Mesenchymal stem cell (in vitro differentiated cells and primary cell): ENCODE measurements at regions not wholly inside any gene's neighbourhood (a gene's known extent, or its start where the extent isn't known, plus 50 kb on each side); places are given as distances from the start of the nearest gene placed in this dataset.

Experiments
- DNase-seq: peaks from one replicate; pipeline ENCODE4 v3.0.0-alpha.2; 2013
- H2AFZ ChIP-seq: one replicate; pipeline ENCODE4 v1.6.1; 2013; ENCODE audit warnings: low read depth, mild to moderate bottlenecking, control low read depth, inconsistent platforms, low read length, moderate library complexity
- H2AK5ac ChIP-seq: 2 replicates; pipeline ENCODE4 v1.6.1; 2013; ENCODE audit warnings: low read length, moderate library complexity, mild to moderate bottlenecking, inconsistent platforms; ENCODE audit not compliant: severe bottlenecking
- H2BK120ac ChIP-seq: one replicate; pipeline ENCODE4 v1.6.1; 2013; ENCODE audit warnings: low read depth, mild to moderate bottlenecking, inconsistent platforms, low read length, moderate library complexity
- H2BK12ac ChIP-seq, 2 experiments: one replicate each; pipeline ENCODE4 v1.6.1; 2013; ENCODE audit warnings: inconsistent platforms in 2 of 2, low read length in 2 of 2, mild to moderate bottlenecking in 2 of 2, moderate library complexity in 2 of 2, control low read depth in 1 of 2
- H2BK15ac ChIP-seq: one replicate; pipeline ENCODE4 v1.6.1; 2013; ENCODE audit warnings: mild to moderate bottlenecking, low read depth, inconsistent platforms; ENCODE audit not compliant: poor library complexity, severe bottlenecking
- H2BK5ac ChIP-seq: 2 replicates; pipeline ENCODE4 v1.6.1; 2013; ENCODE audit warnings: low read depth, mild to moderate bottlenecking, low read length, control low read depth, inconsistent platforms; ENCODE audit not compliant: poor library complexity, severe bottlenecking
- H3K14ac ChIP-seq, 2 experiments: one replicate each; pipeline ENCODE4 v1.6.1; 2013; ENCODE audit warnings: inconsistent platforms in 2 of 2, low read length in 2 of 2, control low read depth in 1 of 2, mild to moderate bottlenecking in 1 of 2, moderate library complexity in 1 of 2
- H3K18ac ChIP-seq, 2 experiments: one replicate each; pipeline ENCODE4 v1.6.1; 2013; ENCODE audit warnings: inconsistent platforms in 2 of 2, low read length in 2 of 2, control low read depth in 1 of 2, low read depth in 1 of 2, mild to moderate bottlenecking in 1 of 2
- H3K23ac ChIP-seq, 2 experiments: one replicate each; pipeline ENCODE4 v1.6.1; 2013; ENCODE audit warnings: inconsistent platforms in 2 of 2, low read length in 2 of 2, mild to moderate bottlenecking in 2 of 2, moderate library complexity in 2 of 2, control low read depth in 1 of 2
- H3K27ac ChIP-seq: 2 replicates; pipeline ENCODE4 v1.5.1; 2013; ENCODE audit warnings: mild to moderate bottlenecking, moderate library complexity, low read length, control low read depth, inconsistent platforms; ENCODE audit not compliant: poor library complexity, severe bottlenecking
- H3K27me3 ChIP-seq, 2 experiments: 2 replicates each; pipeline versions ENCODE4 v1.6.1 to v1.7.0; 2013; ENCODE audit warnings: low read length in 2 of 2, mild to moderate bottlenecking in 2 of 2, moderate library complexity in 2 of 2, control low read depth in 1 of 2, inconsistent platforms in 1 of 2; ENCODE audit not compliant: control insufficient read depth in 1 of 2, insufficient read depth in 1 of 2
- H3K36me3 ChIP-seq, 2 experiments: 2 replicates each; pipeline versions ENCODE4 v1.6.1 to v1.7.0; 2013; ENCODE audit warnings: low read length in 2 of 2, control low read depth in 1 of 2, inconsistent platforms in 1 of 2, low read depth in 1 of 2, mild to moderate bottlenecking in 1 of 2; ENCODE audit not compliant: insufficient read depth in 2 of 2, control insufficient read depth in 1 of 2
- H3K4ac ChIP-seq, 2 experiments: one replicate each; pipeline ENCODE4 v1.6.1; 2013; ENCODE audit warnings: inconsistent platforms in 2 of 2, low read length in 2 of 2, mild to moderate bottlenecking in 2 of 2, moderate library complexity in 2 of 2, control low read depth in 1 of 2, low read depth in 1 of 2
- H3K4me1 ChIP-seq: 2 replicates; pipeline ENCODE4 v1.6.1; 2013; ENCODE audit warnings: low read depth, low read length, control low read depth; ENCODE audit not compliant: control insufficient read depth, insufficient read depth
- H3K4me2 ChIP-seq: 2 replicates; pipeline ENCODE4 v1.6.1; 2013; ENCODE audit warnings: low read length, mild to moderate bottlenecking, inconsistent platforms; ENCODE audit not compliant: poor library complexity, severe bottlenecking
- H3K4me3 ChIP-seq, 2 experiments: 2 replicates each; pipeline versions ENCODE4 v1.5.1 to v1.7.0; 2013; ENCODE audit warnings: low read length in 2 of 2, mild to moderate bottlenecking in 2 of 2, control low read depth in 1 of 2, low read depth in 1 of 2; ENCODE audit not compliant: insufficient read depth in 1 of 2
- H3K79me1 ChIP-seq: replicated peaks from 2 replicates; pipeline ENCODE4 v1.6.1; 2013; ENCODE audit warnings: mild to moderate bottlenecking, control low read depth, low read length, inconsistent platforms; ENCODE audit not compliant: poor library complexity, severe bottlenecking
- H3K9ac ChIP-seq: 2 replicates; pipeline ENCODE4 v1.7.0; 2013; ENCODE audit warnings: mild to moderate bottlenecking, low read length, moderate library complexity
- H3K9me3 ChIP-seq: 2 replicates; pipeline ENCODE4 v1.7.0; 2013; ENCODE audit warnings: mild to moderate bottlenecking, low read length; ENCODE audit not compliant: control insufficient read depth
- H4K8ac ChIP-seq: one replicate; pipeline ENCODE4 v1.6.1; 2013; ENCODE audit warnings: inconsistent platforms, mild to moderate bottlenecking, low read length, moderate library complexity
- H4K91ac ChIP-seq: one replicate; pipeline ENCODE4 v1.6.1; 2013; ENCODE audit warnings: mild to moderate bottlenecking, low read length, inconsistent platforms
- WGBS: methylation state at CpG from one replicate; pipeline ENCODE4 v1.1.7; 2013; ENCODE audit warnings: mixed read lengths; 5-methylcytosine and 5-hydroxymethylcytosine counted together

DNA sequence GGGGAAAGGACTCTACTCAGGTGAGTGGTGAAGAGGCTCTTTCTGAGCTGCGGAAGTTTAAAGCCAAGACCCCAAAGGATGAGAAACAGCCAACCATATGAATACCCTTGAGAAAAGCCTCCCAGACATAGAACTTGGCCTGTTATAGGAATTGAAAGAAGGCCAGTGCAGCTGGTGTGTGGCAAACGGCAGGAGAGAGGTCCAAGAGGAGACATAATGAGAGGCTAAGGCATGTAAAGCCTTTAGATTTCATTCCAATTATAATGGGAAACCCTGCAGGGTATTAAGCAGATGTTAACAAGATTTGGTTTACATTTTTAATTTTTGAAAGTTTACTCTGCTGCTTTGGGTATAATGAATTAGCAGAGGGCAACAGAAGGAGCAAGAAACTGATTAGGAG, 552.1 kb upstream of the FBXO33 start:
- H3K9ac ChIP-seq = no peak overlapping the region
- no peaks in the 10 kb centered on the region for H3K27me3 ChIP-seq
- peak overlapping the region; percentile 28 for H2BK15ac ChIP-seq
- H3K18ac ChIP-seq = no peak overlapping the region
- H2BK5ac ChIP-seq = no peak overlapping the region
- no peaks in the 10 kb centered on the region for H3K79me1 ChIP-seq
- no peak for DNase-seq
- H3K4me1 ChIP-seq = no peaks in the 10 kb centered on the region
- no peak overlapping the region for H2AFZ ChIP-seq
- no peak overlapping the region for H2AK5ac ChIP-seq
- H3K14ac ChIP-seq = no peak overlapping the region
- no peaks in the 10 kb centered on the region for H3K9me3 ChIP-seq
- no peaks in the 10 kb centered on the region for H3K36me3 ChIP-seq
- H2BK120ac ChIP-seq = no peak overlapping the region
- no peak overlapping the region for H4K91ac ChIP-seq
- H3K4me2 ChIP-seq = no peak overlapping the region
- H2BK12ac ChIP-seq = no peak overlapping the region
- H3K23ac ChIP-seq = no peak overlapping the region
- no peak overlapping the region for H4K8ac ChIP-seq
- no peak overlapping the region for H3K4ac ChIP-seq
- no peak overlapping the region for H3K27ac ChIP-seq
- H3K4me3 ChIP-seq = no peak overlapping the region
- 68% methylated on average over 1 of the region's 2 CpGs for WGBS

DNA sequence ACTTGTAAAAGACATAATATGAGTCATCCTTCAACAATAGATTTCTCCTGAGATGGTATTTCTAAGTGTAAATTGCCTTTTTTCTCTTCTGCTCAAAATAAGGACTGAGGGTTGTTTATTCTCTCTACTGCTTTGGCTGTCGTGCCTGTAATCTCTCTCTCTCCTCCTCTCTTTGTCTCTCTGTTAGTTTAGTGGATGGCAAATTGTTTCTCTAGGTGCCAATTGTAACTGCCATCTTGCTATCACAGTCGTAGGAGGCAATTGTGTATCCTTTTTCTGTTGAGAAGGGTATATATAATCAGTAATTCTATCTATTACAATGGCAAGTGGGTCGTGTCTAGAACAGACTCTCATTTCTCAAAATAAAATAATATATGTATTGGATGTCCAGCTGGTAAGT, 545.0 kb upstream of the FBXO33 start:
- Histone ChIP-seq H3K4me1 (peaks cover 3% of the 10 kb centered on the region), H4K8ac (no peak overlapping the region), H3K4ac (no peak overlapping the region), H3K23ac (no peak overlapping the region), H3K9me3 (no peaks in the 10 kb centered on the region), H2AFZ (no peak overlapping the region), H3K27ac (no peak overlapping the region), H3K4me2 (no peak overlapping the region), H2AK5ac (no peak overlapping the region), H3K18ac (no peak overlapping the region), H3K27me3 (no peaks in the 10 kb centered on the region), H3K9ac (no peak overlapping the region), H2BK12ac (no peak overlapping the region), H2BK15ac (no peak overlapping the region), H3K14ac (no peak overlapping the region), H2BK120ac (no peak overlapping the region), H3K79me1 (no peaks in the 10 kb centered on the region), H3K4me3 (no peak overlapping the region), H3K36me3 (no peaks in the 10 kb centered on the region), H2BK5ac (no peak overlapping the region), H4K91ac (no peak overlapping the region)
- DNase-seq = no peak
- no CpG with 5 or more reads among the region's 3 CpGs for WGBS

DNA sequence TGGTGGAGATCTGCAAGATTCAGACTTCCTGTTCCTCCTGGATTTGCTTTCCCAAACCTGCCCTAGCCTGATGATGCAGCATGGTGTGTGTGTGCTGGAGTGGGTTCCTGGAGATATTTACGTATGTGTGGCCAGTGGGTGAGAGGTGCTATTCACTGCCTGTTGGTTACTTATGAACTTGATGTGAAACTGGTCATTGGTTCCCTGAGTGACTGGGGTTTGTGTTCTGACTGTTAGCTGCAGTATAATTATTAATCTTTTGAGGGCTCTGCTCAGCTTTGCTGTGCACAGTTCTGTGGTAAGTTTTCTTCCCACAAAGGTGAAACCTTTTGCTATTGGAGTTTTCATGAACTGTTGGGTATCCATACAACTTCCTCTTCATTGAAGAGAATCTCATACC, 541.8 kb upstream of the FBXO33 start:
- Histone ChIP-seq H3K14ac (no peak overlapping the region), H2BK5ac (no peak overlapping the region), H2AK5ac (no peak overlapping the region), H2BK120ac (no peak overlapping the region), H3K4me3 (no peak overlapping the region), H4K91ac (no peak overlapping the region), H2AFZ (no peak overlapping the region), H3K4me1 (peaks cover 3% of the 10 kb centered on the region), H3K23ac (no peak overlapping the region), H3K79me1 (no peaks in the 10 kb centered on the region), H3K27ac (peak overlapping the region; percentile 65), H3K18ac (no peak overlapping the region), H3K27me3 (no peaks in the 10 kb centered on the region), H3K9ac (no peak overlapping the region), H4K8ac (no peak overlapping the region), H3K4ac (no peak overlapping the region), H3K4me2 (no peak overlapping the region), H3K9me3 (no peaks in the 10 kb centered on the region), H2BK12ac (no peak overlapping the region), H3K36me3 (no peaks in the 10 kb centered on the region), H2BK15ac (no peak overlapping the region)
- no peak for DNase-seq
- WGBS = 89% methylated on average over 1 of the region's 1 CpG

DNA sequence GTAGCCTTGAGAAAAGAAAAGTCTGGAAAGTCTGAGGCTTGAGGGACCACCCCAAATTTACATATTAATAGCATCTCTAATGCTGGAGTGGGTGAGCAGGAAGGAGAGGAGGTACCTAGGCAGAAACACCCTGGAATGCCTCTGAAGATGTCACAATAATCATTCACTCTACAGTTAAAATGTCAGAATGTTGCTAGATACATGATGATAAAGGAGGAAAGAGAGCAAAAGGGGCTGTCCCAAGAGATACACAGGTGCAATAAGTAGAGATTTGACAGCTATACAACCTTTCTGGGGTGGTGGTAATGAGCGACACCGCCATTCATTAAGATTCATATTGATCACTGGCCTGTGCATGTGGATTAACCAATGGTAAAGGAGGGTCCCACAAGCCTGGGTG, 540.5 kb upstream of the FBXO33 start:
- H3K9ac ChIP-seq = no peak overlapping the region
- H4K91ac ChIP-seq = no peak overlapping the region
- no peak overlapping the region for H2BK12ac ChIP-seq
- H3K4me2 ChIP-seq = no peak overlapping the region
- no peak overlapping the region for H2AK5ac ChIP-seq
- H2BK5ac ChIP-seq = no peak overlapping the region
- no peak overlapping the region for H3K18ac ChIP-seq
- no peak overlapping the region for H3K27ac ChIP-seq
- H3K27me3 ChIP-seq = no peaks in the 10 kb centered on the region
- H3K4ac ChIP-seq = no peak overlapping the region
- H3K9me3 ChIP-seq = no peaks in the 10 kb centered on the region
- no peak overlapping the region for H2AFZ ChIP-seq
- no peak overlapping the region for H3K14ac ChIP-seq
- DNase-seq = no peak
- H3K36me3 ChIP-seq = no peaks in the 10 kb centered on the region
- no peak overlapping the region for H2BK120ac ChIP-seq
- no peak overlapping the region for H3K4me3 ChIP-seq
- no peak overlapping the region for H2BK15ac ChIP-seq
- H4K8ac ChIP-seq = no peak overlapping the region
- H3K4me1 ChIP-seq = peaks cover 3% of the 10 kb centered on the region
- no peak overlapping the region for H3K23ac ChIP-seq
- WGBS = 88% methylated on average over 2 of the region's 2 CpGs
- no peaks in the 10 kb centered on the region for H3K79me1 ChIP-seq
